Activated CD4-positive, alpha-beta T cell treated with anti-CD3 and anti-CD28 coated beads, Interleukin-2, amount 50 U/mL, for 16 hours (primary cell): ENCODE measurements at regions not wholly inside any gene's neighbourhood (a gene's known extent, or its start where the extent isn't known, plus 50 kb on each side); places are given as distances from the start of the nearest gene placed in this dataset.

Experiments used
- DNase-seq: peaks from one replicate; pipeline ENCODE4 v3.0.0-alpha.2; 2020

DNA sequence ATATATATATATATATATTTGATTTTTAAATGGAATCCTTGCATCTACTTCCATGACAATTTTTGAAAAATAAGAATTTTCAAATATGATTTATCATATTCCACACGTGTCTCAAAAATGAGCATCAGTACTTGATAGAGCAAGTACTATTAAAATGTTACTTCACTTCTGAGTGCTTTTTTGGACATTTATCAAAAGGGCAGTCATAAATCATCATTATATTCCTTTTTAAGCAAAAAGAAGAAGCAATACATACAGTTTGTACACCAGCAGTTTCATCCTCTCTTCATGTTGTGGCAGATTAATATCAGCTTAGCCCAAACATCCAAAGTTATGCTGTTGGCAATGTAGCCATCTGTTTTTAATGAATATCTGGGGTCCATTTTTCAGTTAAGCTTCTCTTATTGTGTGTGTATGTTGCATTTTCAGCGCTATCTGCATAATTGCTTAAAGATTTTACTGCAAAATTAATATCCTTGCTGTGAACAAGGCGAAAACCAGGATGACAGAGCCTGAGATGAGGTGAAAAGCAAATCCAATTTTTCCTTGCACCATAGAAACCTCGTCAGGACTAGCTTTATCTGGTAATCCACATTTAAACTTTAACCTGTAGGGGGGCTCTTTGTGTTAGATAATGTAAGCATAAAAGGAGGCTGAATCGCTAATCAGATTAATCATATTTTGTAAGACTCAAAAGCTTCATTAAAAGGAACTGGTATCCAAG is 604.9 kb upstream of the AGTR1 start:
- DNase-seq: no peak

DNA sequence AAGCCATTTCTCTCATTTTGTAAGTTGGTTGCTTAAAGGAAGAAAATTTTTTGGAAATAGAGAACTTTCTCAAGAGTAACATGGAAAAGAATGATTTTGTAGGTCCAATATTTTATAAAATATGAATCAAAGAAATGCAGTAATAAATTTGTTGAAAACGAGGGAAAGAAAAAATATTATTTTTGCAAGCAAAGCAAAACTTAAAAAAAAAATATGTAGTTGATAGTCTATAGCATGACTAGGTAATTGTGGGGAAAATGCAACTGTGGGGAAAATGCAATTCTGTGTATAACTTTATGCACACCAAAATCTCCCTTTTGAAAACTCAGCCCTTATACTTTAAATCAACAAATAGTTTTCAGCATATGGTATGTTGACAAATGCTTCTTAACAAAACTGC is 604.0 kb upstream of the AGTR1 start:
- DNase-seq: no peak

DNA sequence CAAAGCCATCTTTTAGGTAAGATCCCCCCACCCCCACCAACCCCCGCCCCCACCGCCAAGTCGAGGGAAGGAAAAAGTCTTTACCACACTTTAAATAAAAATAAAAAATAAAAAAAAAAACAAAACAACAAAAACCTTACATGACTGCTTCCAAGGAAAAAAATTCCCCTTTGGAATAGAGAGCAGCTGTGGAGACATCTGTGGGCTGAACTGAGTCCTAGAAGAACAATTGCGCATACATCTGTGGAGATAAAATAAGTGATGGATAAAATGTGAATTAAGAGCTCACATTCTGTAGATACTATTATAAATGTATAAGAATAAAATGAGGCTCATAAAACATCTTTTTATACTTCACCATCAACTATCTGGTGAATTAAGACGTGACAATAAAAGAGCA is 601.7 kb upstream of the AGTR1 start:
- no peak for DNase-seq

DNA sequence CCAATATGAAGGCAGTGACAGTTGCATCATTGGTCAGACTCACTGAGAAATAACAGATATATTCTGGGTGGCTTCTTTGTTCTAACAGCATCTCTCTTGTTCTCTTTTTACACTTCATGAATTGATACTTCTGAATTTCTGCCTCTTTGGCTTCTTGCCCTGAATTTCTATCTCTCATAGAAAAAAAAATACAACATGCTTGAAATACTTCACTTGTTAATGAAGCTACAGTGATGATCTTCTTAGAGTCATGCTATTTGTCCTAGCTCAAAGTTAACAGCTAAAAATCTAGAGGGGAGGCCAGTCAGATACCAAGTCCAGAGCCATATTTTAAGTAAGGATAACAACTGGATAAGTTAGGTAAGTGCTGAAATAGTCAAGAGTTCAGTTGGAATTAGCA is 597.2 kb upstream of the AGTR1 start:
- DNase-seq: no peak

DNA sequence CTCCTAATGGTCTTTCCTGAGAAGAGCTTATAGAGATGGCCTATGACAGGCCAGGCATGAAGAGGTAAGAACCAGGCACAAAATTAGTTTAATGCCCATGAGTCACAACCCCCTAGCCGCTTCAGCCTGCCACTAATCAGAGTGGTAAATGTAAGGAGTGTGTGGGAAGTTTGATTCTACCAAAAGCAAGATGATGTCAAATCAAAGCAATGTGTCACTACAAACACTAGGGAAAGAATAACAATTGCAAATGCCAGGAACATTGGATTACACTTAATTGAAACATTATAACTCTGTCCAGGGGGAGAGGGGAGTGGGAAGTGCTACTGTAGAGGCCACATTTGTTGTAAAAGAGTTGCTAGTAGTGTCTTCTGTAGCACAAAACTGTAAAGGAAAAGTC is 596.6 kb upstream of the AGTR1 start:
- no peak for DNase-seq

DNA sequence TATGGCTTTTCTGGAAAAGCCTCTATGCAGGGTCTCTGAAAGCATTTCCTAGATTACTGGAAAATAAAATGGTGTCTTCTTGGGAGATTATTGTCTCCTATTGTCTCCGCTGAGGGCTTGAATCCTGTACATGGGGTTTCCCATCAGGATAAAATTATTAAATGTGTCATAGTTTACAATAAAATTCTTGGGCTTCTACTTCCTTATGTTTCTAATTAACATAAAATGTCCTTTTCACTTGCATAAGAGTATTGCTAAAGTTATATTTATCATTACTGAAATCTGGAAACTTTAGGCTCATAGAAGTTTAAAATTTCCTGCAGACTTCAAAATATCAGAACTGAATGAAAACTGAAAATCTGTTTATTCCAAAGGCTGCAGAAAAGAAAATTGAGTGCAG is 595.5 kb upstream of the AGTR1 start:
- DNase-seq: no peak

DNA sequence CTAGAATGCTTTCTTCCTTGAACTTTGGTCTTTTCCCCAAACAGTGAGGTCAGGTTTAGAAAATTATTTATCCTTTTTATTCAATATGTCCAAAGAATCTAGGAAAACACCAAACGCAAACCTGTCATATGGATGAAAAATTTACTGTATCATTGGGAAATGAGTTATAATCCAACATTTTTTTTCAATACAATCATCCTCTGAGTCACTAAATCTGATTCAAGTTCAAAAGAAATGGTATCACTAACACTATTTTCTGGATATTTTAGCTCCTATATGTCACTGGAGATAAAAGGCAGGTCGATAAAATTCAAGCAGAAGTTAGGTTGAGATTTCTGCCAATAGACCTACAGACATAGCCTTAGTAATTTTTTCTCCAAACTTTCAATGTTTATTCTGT is 591.6 kb upstream of the AGTR1 start:
- no peak for DNase-seq

DNA sequence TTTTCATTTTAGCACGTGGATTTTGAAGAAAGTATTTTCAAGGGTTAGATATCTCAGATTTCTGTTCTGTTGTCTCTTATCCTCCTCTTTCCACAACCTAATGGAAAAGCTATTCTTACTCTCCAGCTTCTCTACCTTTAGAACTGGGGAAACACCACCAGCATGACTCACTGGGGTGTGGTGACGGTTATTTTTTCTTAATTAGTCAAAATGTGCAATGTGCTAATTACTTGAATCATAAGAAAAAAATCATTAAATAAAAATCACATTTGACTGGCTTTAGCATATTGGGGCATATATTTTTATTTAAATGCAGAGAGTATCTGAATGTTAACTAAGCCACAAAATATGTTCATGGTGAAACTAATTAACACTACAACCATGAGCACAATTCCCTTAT is 570.7 kb upstream of the AGTR1 start:
- DNase-seq: no peak

DNA sequence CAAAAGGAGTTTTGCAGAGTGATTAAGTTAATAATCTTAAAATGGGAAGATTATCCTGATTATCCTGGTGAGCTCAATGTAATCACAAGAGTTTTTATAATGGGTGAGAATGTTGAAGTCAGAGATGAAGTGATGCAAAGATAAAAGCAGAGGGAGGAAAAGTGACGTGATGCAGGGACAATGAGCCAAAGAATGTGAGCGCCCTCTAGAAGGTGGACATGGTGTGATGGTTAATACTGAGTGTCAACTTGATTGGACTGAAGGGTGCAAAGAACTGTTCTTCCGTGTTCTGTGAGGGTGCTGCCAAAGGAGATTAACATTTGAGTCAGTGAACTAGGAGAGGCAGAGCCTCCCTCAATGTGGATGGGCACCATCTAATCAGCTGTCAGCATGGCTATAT is 569.6 kb upstream of the AGTR1 start:
- no peak for DNase-seq

DNA sequence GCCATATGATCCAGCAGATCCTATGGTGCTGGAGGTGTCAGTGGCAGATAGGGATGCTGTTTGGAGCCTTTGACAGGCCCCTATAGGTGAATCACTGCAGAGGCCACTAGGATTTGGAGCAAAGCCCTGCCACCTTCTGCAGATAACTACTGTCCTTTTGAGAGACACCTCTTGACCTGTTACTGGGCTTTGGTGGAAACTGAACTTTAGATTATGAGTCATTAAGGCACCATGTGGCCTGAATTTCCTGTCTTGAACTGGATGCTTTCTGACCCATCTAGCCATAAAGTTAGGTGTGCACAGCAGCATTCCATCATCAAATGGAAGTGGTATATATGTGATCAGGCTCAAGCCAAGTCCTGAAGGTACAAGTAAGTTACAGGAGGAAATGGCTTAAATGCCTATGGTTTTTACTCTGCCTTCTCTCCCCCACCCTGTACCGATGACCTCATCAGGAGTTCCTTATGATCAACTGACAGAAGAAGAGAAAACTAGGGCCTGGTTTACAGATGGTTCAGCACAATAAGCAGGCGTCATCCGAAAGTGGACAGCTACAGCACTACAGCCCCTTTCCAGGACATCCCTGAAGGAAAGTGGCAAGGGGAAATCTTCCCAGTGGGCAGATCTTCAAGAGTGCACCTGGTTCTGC is 565.6 kb upstream of the AGTR1 start:
- DNase-seq: no peak

DNA sequence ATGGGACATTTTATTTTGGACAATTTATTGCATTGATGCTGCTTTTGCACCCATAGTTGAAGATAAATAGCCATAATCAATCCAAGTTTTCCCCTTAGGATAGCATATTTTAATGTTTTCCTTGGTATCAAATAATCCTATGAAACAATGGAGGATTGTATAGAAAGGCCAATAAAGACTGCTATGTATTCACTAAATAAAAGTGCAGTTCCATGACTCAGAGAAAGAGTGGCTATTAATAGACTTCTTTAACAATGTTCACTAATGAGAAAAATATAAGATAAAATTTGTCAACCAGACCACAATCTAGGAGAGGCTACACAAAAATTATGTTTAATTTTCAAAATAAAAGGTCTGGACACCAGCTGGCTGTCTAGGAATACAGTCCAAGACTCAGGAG is 560.9 kb upstream of the AGTR1 start:
- DNase-seq: no peak

DNA sequence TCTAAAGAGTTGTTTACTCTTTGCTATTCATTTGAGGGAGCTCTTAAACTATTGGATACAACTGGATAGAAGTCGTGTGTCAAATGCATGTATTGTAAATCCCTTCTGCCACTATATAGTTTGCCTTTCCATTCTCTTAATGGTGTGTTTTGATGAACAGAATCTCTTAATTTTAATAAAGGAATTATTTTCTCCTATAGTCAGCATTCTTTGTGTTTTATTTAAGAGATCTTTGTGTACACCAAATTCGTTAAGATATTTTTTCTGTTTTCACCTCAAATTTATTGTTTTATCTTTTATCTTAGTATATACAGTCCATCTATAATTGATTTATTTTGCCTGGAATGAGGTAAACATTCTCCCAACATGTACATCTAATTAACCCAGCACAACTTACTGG is 551.5 kb upstream of the AGTR1 start:
- DNase-seq: no peak

DNA sequence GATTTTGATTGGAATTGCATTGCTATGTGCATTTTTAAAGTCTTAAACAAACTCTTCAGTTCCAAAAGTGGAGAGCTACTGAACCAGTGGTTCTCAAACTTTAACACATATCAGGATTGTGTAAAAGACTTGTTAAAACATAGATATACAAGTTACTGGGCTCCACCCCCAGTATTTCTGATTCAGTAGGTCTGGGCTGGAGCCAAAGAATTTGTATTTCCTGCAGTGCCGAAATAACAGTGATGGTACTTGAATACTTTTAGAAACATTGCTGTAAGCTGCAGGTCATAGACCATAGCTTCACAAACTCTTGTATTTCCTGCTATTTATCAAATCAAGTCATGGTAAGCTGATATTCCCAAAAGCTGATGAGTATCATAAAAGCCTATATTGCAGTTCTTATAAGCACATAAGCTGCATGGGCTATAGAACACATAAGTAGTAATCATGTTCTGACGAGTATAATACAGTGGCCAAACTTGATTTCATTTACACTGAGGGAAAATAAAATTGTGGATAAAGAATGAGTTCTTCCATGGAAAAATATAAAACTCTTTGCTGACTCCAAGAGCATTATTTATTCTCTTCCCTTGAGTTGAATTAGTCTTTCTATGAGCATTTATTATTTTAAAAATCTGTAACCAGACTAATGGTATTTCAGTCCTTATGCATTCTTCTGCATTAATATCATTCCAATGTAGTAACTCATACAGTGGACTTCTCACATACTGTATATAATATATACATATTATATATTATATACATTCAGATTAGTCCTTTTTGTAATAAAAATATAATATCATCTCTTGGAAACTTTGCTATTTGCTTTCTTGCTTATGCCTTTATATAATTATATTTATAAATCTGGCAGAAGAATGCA is 550.5 kb upstream of the AGTR1 start:
- DNase-seq: no peak

DNA sequence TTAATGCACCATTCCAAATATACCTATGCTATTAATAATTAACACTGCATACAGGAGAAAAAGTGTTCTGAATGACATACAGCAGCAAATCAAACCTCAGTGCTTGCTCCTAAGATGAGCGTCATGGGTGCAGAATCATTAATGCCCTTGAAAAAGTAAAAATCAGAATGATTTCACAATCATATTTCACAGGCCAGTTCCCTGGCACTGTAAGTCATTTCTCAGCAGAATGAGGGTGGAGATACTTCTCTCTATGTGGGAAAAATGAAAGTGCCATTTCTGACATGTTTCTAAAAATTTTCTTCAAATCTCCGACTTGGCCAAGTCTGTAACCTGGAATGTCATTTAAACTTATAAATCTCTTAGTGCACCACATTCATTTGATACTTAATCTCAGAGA is 549.8 kb upstream of the AGTR1 start:
- no peak for DNase-seq

DNA sequence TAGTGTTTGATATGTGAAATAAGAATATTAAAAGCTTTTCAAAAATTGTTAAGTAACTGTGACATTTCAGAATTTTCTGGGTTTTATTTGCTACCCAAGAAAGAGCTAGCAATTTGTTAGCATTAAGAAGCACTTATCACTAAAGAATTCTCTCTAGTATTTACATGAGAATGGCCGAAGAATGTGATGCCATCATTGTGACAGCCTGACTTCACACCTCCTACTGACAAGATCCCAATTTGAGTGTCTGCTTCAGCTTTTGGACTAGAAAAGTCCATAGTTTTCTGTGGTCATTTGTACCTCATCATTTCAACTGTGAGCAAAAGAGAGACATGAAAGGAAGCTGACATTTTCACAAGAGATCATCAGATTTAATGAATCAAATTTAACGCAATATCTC is 548.1 kb upstream of the AGTR1 start:
- no peak for DNase-seq

DNA sequence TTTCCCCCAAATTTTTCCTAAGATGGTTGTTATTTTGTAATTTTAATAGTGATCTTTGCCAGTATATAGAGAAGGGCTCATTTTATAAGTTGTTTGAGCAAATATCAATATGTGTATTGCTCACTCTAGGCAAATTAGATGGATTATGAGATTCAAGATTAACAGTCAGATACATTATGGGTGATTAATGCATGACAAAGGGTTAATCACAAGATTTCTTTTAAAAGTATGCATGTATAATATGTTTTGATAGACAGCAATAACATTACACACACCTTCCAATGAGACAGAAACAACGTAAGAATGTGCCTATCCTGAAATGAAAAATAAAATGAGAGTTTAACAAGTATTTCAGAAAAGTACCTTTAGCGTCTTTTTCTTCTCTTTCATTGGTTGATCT is 547.6 kb upstream of the AGTR1 start:
- DNase-seq: no peak

DNA sequence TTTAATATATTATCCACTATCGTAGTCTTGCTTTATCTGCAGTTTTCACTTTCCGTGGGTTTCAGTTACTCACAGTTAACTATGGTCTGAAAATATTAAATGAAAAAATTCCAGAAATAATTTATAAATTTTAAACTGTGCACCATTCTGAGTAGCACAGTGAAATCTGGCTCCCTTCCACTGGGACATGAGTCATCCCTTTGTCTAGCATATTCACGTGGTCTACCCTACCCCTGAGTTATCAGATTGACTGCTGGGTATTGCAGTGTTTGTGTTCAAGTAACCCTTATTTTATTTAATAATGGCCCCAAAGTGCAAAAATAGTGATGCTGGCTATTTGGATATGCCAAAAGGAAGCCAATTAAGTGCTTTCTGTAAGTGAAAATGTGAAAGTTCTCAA is 539.5 kb upstream of the AGTR1 start:
- DNase-seq: no peak

DNA sequence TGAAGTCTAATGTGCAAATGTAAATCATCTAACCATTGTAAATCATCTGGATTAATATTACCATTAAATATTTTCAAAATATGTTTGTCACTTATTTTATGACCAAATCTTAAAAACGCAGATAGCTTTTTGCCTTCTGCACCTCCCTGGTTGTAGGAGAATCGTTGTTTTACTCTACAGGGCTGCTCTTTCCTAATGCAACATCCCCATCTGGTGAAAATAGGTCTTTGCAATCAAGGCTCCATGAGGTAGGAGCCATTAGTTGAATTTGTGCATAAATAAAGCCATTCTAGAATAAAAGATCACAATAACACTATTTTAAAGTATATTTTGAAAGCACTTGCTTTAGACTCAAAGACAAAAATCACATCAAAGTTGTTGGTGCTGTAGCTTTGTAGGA is 535.6 kb upstream of the AGTR1 start:
- DNase-seq: no peak

DNA sequence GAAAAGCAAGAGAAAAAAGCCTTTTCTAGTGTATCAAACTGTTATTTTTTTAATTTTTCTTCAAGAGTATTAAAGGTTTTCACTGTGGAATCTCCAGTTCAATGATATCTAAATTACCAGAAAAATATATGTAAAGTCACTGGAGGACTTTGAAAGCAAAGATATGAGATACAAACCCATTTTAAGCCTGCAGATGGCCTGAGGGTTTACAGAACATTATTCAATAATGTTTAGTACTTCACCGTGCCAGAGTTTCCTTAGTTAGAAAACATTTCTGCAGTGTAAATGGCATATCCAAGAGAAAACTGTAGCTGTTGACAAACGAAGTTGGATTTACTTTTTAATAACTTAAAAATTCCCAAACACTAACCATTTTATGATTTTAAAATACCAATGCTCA is 529.4 kb upstream of the AGTR1 start:
- no peak for DNase-seq

DNA sequence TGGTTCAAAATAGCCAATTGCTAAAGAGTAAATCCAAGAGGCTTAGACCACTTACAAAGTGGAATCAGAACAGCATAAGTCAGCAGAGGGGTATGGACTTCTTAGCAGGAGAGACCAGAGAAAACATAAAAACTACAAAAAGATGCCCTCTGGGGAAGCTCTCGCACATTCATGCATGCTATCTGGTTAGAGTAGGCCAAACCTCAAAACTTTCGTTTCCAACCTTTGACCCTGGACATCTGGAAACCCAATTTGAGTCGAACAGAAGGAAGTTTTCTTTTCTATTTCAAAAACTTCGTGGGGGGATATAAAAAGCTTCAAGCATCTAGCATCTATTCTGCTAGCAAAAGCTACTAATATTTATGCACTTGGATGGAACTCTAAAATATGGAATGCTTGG is 523.9 kb upstream of the AGTR1 start:
- no peak for DNase-seq

DNA sequence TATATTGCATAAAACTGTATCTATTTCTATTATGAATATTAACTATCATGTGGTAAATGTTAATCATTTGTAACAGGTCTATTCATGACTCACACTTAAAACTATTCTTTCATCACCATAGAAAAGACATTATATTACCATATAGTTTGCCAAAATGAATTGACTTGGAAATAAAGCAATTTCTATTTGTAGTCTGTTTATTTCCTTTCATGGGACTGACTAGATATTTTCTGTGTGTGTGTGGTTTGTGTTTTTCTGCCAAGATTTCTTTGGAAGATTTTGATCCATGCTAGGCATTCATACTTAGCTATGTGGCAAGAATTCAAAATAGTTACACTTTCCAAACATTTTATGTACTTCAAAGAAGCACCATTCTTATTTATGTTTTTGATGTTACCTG is 522.5 kb upstream of the AGTR1 start:
- no peak for DNase-seq

DNA sequence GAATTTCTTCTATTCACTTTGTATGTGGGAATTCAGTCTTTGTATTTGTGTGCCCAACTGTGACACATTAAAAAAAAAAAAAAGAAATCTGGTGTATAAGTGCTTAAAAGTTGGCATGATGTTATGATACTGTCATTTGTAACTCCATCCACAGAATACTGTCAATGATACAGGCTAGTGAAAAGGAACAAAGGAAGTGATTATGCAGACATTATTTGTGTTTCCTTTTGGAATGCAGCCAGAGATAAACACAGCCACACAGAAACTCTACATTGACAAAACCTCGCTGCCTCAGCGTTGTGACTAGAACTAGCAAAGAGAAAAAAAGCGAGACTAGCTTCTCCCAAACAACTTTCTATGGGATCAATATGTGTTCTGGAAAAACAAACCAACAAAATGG is 519.2 kb upstream of the AGTR1 start:
- DNase-seq: no peak

DNA sequence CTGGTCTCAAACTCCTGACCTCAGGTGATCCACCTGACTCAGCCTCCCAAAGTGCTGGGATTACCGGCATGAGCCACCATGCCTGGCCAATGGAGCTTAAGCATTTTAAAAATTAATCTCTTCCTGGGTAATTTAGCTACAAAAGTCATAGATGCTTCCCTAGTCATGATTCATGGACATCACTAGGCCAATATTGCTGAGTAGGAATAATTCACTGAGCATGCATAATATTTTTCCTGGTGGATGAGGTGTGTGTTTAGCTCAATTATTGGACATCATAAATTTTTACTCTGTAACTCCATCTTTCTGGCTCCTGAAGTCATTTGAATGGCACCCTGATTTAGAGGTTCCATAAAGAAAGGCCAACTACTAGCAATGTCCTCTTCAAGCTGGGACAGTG is 512.9 kb upstream of the AGTR1 start:
- DNase-seq: no peak

DNA sequence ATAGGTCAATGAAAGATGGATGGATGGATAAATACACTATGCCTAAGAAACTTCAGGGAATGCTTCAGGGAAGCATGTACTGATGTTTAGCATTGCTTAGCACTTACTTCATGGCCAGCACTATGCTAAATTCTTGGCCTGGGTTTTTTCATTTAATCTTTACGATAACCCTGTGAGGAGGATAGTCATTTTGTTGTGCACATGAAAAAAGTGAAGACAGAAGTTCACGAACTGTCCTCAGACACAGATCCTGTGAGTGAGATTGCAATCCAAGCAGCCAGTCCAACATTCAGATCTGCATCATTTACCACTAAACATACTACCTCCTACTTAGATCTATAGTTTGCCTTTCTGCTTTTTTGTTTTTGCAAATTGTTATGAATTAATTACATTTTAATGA is 510.8 kb upstream of the AGTR1 start:
- DNase-seq: no peak
